Colon (tissue), 2 donors: ENCODE measurements at regions not wholly inside any gene's neighbourhood (a gene's known extent, or its start where the extent isn't known, plus 50 kb on each side); places are given as distances from the start of the nearest gene placed in this dataset.
A peak's percentile ranks its signal among the peaks of the same experiment; 100 is the strongest.
"Not testable (repeated sequence)": the region's sequence is repeated elsewhere in the genome, so short reads cannot be mapped to it uniquely, and the experiment has no call there.

ENCODE experiments used
- FAIRE-seq: peaks from 2 replicates; lab custom pipeline; 2012; peaks lifted over from hg19 to GRCh38; lab: Jason Lieb, UNC
- donor health status: control.
- donor health status: control.

DNA sequence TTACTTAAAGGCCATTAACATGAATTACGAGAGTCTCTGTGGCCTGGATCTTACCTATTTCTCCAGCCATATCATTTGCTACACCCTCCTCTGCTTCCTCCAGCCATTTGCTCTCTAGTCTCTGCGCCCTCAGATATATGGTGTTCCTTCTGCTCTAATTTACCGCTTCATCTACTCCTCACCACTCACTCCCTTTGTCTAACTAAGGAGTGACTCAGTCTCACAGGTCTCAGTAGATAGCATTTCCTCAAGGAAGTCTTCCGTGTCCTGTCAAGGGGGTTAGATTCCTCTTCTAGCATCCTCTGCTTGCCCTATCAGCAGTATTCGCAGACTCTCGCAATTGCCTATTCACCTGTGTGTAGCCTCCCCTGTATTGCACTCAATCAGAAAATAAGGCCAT lies 892.1 kb upstream of the INTU start:
- no peak for FAIRE-seq

DNA sequence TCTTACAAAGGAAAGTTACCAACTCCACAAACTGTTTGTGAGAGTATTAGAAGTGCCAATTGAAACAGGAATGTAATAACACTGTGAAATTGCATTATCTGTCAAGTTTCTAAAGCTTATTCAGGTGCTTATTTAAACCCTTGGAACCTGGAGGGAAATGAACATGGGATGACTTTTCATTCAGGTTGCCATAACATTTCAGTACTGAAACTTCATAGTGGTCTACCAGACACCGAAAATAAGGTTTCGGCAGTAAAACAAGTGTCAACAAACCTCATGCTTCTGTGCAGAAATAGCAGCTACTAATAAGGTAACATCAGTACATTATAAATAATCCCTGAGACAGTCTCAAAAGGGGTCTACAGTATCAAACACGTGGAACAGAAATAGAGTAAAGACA lies 890.7 kb upstream of the INTU start:
- FAIRE-seq: no peak

DNA sequence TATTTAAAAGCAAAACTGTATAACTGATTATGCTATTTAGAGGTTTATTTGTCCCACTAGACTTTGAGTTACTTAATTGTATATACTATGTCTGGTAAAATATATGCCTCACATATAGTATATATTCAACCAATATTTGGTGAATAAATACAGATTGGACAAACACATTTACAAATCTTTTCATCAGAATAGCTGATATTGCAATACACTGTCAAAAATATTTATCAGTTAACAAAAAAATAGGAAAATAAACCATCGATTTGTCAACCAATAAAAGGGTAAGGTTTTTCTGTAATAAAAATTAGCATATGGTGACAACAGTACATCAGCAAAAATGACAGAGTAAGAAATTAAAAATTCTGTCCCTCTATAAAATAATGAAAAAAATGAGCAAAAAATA lies 889.9 kb upstream of the INTU start:
- peak; percentile 28 for FAIRE-seq

DNA sequence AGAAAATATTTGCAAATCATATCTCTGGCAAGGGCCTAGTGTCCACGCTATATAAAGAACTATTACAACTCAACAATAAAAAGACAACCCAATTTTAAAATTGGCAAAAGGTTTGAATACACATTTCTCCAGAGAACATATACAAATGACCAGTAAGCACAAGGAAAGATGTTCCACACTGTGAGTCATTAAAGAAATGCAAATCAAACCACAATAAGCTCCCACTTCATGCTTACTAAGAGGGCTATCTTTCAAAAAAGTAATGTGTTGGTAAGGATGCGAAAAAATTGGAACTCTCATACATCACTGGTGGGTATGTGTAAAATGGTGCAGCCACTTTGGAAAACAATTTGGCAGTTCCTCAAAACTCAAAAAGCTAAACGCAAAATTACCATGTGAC lies 884.0 kb upstream of the INTU start:
- FAIRE-seq: no peak

DNA sequence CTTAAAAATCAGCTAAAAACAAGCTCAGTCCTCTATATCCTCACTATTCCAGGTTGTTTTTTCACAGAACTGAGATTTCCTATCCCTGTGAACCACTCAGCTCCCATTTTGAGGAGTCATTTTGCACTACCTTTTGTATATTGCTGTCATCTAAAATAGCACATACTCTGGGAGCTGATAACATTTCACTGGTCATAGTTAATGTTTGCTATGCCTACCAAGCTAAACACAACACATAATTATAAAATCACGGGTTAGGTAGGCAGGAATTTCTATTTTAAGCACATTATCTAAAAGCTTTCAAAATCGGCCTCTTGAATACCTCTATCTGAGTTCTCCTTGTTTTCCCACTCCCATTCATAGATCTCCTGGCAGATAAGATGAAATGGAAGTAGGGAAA lies 882.0 kb upstream of the INTU start:
- FAIRE-seq: no peak

DNA sequence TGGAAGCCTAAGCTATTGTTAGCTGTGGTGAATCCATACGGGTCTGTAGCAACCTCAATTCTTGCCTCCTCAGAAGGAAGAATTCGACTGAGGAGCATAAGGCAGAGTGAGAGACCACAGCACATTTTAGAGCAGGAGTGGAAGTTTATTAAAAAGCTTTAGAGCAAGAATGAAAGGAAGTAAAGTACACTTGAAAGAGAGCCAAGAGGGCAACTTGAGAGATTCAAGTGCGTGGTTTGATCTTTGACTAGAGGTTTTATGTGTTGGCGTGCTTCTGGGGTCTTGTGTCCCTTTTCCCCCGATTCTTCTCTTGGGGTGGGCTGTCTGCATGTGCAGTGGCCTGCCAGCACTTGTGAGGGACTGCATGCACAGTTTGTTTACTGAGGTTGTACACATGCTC lies 880.6 kb upstream of the INTU start:
- no peak for FAIRE-seq

DNA sequence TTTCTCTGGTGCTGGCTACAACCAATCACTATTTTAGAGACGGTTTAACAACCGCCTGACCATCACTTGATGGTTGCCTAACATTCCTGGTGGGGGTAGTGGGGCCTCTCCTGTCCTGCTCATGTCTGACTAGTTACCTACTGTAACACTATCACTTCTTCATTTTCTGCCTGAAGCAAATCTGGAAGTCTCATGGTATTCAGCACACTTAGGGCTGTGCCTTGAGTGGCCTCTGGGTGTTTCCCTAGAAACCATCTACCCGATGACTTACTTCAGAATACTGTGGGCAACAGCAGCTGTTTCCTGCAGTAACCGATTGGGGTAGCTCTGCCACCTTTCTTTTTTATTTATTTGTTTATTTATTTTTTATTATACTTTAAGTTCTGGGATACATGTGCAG lies 880.1 kb upstream of the INTU start:
- FAIRE-seq: no peak

DNA sequence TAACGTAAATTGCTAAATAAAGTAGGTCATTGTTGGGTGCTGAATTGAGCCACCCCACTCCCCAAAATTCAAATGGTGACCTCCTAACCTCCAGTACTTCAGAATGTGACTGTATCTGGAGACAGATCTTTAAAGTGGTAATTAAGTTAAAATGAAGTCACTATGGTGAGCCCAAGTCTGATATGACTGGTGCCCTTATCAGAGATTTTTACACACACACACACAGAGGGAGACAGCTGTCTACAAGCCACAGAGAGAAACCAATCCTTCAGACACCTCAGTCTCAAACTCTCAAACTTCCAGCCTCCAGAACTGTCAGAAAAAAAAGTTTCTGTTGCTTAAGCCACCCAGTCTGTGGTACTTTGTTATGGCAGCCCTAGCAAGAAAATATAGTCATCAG lies 879.2 kb upstream of the INTU start:
- FAIRE-seq: no peak

DNA sequence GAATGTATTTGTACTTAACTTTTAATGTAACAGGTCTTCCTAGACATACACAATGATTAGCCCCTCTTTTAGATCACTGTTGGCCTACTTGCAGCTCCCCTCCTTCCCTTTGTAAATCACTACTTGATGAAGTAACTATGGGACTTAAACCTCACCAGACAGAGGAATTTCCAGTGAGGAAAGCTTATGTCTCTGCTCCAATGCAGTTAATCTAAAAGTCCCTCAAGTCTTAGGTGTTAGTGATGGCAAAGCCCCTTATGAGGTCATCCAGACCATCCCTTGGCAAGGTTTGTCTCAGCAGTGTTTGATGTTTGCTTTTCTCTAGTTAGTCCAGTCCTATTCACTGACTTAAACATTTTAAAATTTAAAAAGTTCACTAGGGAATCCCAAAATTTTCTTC lies 877.3 kb upstream of the INTU start:
- no peak for FAIRE-seq

DNA sequence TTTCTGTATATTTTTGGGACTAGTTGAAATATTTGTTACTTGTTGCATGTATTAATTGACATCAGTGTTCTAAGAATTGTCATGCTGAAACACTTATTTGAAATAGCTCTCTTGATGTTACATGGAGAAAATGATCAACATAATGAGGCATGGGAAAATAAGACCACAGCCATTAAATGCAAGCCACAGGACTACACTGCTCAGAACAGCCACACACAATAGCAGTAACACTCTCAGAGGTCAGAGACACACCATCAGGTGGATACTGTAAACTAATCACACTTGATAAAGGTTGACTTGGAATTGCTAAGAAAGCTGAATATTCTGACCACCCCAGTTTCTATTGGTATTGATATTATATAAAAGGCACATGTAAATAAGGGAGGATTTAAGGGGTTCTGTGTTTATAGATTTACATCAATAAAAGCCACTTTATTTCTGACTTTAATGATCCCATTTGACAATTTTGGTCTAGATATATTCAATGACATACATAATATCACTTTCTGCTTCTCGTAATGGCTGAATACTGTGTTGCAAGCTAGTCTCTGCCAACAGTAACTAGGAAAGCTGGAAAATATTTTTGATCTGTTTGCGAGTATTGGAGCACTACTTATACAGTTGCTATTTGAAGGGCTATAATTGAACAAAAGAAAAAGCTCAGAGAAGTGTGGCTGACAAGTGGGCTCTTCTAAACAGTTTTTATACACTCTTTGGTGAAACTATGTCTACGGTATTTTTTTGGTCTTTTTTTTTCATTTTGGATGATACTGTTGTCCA lies 876.5 kb upstream of the INTU start:
- FAIRE-seq: no peak

DNA sequence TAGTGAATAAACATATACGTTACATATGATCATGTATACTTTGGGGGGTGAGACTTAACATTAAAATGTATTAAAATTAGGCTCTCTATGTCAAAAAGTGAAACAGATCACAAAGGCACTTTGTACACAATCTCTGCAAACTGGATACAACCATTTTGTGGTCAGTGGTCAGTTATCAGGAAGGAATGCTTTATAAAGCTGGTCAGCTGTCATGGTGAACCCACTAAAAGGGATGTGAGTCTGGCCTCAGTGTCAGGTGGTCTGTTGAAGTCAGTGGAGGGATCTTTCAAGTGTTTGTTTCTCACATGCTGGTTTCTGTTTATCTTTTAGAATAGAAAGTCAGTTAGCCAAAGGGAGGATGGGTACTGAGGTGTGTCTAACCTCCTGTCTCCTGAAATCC lies 875.5 kb upstream of the INTU start:
- no peak for FAIRE-seq

DNA sequence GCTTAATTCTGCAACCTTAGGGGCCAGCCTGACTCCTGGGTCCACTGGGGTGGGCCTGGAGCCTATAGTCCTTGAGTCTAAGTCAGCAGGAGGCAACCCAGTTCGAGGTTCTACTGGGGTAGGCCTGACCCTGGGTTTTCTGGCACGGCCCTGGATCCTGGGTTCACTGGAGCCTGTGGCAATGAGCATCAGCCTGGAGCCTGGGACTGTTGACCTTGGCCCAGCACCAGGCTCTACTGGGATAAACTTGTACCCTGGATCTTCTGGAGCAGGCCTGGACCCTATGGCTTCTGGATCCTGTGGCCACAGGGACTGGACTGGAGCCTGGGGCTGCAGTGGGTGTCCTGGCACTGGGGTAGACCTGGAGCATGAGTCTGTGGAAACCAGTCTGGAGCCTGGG lies 874.3 kb upstream of the INTU start:
- FAIRE-seq: no peak

DNA sequence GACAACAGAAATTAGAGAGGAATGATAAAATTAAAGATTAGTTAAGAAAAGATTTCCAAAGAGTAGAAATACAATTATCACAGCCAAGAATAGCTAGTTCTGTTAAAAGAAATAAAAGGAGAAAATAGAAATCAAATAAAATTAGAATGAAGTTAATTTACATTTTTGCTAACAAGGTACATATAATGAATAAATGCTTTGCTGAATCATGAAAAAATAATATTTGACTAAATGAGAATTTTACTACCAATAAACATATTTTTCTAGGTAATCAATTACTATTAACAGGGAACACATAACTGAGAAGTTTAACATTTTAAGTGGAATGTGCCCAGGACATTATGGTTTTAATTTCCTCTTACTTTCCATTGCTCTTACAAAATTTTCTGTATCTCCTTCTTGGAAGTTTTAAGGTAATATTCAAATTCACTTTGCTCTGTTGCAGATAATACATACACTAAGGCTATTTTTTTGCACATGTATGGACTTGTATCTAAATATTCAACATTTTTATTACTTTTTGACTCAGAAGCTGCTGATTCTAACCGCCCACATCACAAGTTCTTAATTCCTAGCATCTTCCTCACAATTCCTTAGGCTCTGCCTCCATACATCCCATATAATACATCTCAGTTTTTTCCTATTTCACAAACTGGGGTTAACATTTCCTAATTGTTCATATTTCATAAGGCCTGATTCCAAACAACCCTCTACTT lies 870.7 kb upstream of the INTU start:
- FAIRE-seq: no peak

DNA sequence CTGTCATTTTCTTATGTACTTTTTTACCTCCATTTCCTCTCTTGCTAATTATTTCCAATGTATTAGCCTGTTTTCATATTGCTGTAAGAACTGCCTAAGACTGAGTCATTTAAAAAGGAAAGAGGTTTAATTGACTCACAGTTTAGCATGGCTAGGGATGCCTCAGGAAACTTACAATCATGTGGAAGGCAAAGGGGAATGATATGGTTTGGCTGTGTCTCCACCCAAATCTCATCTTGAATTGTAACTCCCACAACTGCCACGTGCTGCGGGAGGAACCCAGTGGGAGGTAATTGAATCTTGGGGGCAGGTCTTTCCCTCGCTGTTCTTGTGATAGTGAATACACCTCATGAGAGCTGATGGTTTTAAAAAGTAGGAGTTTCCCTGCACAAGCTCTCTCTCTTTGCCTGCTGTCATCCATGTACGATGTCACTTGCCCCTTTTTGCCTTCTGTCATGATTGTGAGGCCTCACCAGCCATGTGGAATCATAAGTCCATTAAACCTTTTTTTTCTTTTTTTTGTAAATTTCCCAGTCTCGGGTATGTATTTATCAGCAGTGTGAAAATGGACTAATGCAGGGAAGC lies 870.0 kb upstream of the INTU start:
- no peak for FAIRE-seq

DNA sequence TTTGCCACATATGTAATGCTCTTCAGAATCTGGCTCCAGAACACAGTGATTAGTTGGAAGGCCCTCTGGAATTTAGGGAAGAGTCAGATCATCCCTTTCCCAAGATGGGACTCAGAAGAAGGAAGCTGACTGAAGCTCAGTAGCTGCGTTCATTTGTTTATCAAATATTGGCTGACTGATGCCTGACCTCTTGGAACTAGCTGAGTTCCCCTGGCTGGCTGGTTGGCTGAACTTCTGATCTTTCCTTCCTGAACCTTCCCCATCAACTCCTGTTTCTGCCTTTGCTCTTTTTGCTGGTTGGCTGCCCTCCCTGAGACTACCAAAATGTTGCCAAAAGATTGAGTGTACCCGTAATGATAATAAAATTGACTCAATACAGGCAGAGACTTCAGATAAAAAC lies 866.5 kb upstream of the INTU start:
- no peak for FAIRE-seq

DNA sequence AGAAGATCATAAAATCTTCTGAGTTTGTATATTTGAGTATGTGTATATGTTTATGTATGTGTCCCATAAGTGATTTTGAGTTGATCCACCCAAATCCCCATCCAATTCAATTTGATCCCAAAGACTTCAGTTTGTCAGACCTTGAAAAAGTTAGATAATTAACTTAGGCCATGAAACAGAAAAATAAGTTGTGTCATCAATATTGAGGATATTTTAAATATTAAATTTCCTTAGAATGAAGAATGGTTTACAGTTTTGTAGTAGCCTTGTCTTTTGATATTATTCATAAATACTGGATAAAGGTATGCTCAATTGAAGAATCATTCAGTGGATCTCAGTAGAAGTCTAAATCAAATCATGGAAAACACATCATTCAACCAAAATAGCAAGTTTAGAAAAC lies 864.4 kb upstream of the INTU start:
- FAIRE-seq: no peak

DNA sequence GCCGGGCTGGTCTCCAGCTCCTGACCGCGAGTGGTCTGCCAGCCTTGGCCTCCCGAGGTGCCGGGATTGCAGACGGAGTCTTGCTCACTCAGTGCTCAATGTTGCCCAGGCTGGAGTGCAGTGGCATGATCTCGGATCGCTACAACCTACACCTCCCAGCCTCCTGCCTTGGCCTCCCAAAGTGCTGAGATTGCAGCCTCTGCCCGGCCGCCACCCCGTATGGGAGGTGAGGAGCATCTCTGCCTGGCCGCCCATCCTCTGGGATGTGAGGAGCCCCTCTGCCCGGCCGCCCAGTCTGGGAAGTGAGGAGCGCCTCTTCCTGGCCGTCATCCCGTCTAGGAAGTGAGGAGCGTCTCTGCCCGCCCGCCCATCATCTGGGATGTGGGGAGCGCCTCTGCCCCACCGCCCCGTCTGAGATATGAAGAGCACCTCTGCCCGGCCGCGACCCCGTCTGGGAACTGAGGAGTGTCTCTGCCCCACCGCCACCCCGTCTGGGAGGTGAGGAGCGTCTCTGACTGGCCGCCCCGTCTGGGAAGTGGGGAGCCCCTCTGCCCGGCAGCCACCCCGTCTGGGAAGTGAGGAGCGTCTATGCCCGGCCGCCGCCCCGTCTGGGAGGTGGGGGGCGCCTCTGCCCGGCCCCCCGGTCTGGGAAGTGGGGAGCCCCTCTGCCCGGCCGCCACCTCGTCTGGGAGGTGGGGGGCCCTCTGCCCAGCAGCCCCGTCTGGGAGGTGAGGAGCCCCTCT lies 861.8 kb upstream of the INTU start:
- FAIRE-seq: not testable (repeated sequence)

DNA sequence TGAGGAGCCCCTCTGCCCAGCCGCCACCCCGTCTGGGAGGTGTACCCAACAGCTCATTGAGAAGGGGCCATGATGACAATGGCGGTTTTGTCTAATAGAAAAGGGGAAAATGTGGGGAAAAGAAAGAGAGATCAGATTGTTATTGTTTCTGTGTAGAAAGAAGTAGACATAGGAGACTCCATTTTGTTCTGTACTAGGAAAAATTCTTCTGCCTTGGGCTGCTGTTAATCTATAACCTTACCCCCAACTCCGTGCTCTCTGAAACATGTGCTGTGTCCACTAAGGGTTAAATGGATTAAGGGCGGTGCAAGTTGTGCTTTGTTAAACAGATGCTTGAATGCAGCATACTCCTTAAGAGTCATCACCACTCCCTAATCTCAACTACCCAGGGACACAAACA lies 861.1 kb upstream of the INTU start:
- FAIRE-seq: not testable (repeated sequence)

DNA sequence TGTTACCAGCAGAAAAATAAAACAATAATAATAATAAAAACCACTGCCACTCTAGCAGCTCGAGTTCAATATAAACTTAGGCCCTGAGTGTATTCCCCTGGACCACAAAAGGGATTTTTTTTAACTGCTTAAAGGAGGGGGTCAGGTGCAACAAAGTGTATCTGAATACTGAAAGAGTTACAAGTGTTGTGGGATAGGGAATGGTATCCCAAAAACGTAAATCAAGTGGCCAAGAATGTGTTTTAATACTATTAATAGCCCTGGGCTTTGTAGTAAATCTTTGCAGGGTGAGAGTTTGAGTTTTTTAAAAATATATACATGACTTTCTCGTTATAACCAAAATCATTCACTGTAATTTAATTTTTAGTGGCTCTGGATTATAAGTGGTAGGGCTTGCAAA lies 860.1 kb upstream of the INTU start:
- FAIRE-seq: no peak

DNA sequence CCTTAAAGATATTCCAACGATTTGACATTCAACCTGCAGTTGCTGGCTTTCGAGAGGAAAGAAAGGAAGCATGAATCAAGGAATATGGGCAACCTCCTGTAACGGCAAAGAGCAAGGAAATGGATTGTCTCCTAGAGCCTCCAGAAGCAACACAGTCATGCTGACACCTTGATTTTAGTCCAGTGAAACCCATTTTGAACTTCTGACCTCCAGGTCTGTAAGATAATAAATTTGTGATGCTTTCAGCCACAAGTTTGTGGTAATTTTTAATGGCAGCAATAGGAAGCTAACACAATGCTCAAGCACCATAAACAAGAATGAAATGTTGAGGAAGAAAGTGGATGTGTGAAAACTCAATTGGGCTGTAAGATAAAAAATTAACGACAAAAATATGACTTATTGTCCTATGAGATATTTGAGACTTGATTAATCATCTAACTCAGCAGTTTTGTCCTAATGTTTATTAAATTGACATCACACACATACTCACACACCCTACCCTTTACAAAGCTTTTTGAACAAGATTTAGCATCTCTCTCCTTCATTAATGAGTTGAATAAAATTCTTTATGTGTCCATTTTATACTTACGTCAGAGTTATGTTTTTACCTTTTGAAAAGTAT lies 857.2 kb upstream of the INTU start:
- no peak for FAIRE-seq

DNA sequence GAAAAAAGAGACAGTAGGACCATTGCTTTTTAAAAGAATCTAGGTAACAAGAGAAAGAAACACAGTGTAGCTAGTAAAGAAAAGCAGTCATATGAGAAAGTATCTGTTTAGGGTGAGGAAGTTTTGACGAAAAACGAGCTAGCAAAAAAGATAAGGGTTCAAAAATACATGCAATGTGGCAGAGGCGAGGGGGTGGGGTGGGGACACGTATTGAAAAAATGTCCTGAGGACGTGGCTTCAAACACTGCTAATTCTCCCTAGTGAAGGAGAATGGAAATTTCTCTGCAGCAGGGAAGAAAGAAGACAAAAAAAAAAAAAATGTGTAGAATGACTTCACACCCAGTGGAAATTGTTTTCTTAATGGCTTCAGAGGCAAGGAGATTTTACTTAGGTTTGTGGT lies 856.4 kb upstream of the INTU start:
- no peak for FAIRE-seq

DNA sequence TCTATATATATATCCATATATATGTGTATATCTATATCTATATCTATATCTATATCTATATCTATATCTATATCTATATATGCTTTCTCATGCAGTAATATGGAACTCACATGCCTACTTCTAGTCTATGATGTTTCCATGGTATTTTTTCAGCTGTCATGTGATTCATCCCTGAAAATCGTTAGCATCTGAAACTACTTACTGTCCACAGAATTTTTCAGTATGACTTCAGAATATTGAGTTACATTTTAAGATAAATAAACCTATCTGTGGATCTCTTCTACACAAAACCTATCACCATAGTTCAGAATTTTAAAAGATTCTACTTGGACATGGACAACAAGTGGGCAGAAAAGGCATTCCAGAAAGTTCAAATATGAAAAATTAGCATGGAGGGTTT lies 855.1 kb upstream of the INTU start:
- no peak for FAIRE-seq

DNA sequence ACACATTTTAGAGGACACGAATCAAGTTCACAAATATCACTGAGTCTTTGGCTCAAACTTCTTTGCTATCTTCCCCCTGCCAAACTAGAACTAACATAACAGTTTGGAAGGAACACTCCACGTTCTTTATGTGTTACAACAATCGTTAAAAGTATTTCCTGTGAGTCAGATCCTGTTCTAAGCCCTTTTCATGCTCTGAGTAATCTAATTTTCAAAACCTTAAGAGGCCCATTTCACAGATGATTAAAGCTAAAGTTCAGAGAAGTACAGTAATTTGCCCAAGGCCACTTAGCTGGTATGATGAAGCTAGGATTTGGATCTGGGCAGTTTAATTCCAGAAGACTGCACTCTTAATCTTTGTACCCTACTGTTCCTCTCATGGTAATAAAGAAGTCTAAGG lies 854.4 kb upstream of the INTU start:
- FAIRE-seq: no peak
